Hepatocyte (in vitro differentiated cells): ENCODE measurements at regions not wholly inside any gene's neighbourhood (a gene's known extent, or its start where the extent isn't known, plus 50 kb on each side); places are given as distances from the start of the nearest gene placed in this dataset.

Experiments used
- CTCF ChIP-seq: fragments of 200-600 bp; sonication (generic); IDR thresholded peaks from 2 replicates; pipeline ENCODE4 v1.5.1; 2016; ENCODE audit warnings: antibody characterized with exemption, mild to moderate bottlenecking; ENCODE audit not compliant: poor library complexity
- EZH2 ChIP-seq: fragments of 200-600 bp; sonication (generic); IDR thresholded peaks from 2 replicates; pipeline ENCODE4 v1.6.1; 2016; ENCODE audit warnings: antibody characterized with exemption, mild to moderate bottlenecking, borderline replicate concordance
- EZH2phosphoT487 ChIP-seq: fragments of 200-600 bp; sonication (generic); IDR thresholded peaks from one replicate; pipeline ENCODE4 v1.6.1; 2018; ENCODE audit warnings: antibody characterized with exemption, mild to moderate bottlenecking, low read depth, moderate library complexity; ENCODE audit not compliant: unreplicated experiment, severe bottlenecking

- TF ChIP-seq CTCF (no peak), EZH2 (no peak), EZH2phosphoT487 (no peak)
These were observed 365.4 kb upstream of the TECRL start for GRCh38 chr4:64774626-64775025.
